BJ (cell line): ENCODE measurements at regions not wholly inside any gene's neighbourhood (a gene's known extent, or its start where the extent isn't known, plus 50 kb on each side); places are given as distances from the start of the nearest gene placed in this dataset.

ENCODE experiments used
- CTCF ChIA-PET: fragments of 350-600 bp; formaldehyde crosslinking; extraction: SDS; loops from one replicate; lab custom pipeline; 2021; ENCODE audit warnings: antibody characterized with exemption, inconsistent platforms; lab: Yijun Ruan, JAX
- POLR2A ChIA-PET: fragments of 300-600 bp; sonication (Branson Sonifier 250); formaldehyde crosslinking; extraction: SDS; loops from one replicate; lab custom pipeline; 2021; ENCODE audit warnings: antibody characterized with exemption; lab: Charles Lee
- DNase-seq: peaks from one replicate; pipeline ENCODE4 v3.0.0-alpha.2; 2011; ENCODE audit warnings: low read depth
- H3K27me3 ChIP-seq: 2 replicates; pipeline ENCODE4 v1.6.0; 2011; ENCODE audit warnings: low read length; ENCODE audit not compliant: control insufficient read depth, insufficient read depth
- H3K36me3 ChIP-seq: 2 replicates; pipeline ENCODE4 v1.5.1; 2011; ENCODE audit warnings: low read length; ENCODE audit not compliant: control insufficient read depth, insufficient read depth
- H3K4me3 ChIP-seq: 2 replicates; pipeline ENCODE4 v1.5.1; 2011; ENCODE audit warnings: low read depth, mild to moderate bottlenecking, control low read depth, low read length
- CTCF ChIP-seq: IDR thresholded peaks from 2 replicates; pipeline ENCODE4 v1.5.1; 2011; ENCODE audit warnings: low read depth, mild to moderate bottlenecking, control low read depth, inconsistent platforms, low read length, moderate library complexity; ENCODE audit not compliant: insufficient read depth

DNA sequence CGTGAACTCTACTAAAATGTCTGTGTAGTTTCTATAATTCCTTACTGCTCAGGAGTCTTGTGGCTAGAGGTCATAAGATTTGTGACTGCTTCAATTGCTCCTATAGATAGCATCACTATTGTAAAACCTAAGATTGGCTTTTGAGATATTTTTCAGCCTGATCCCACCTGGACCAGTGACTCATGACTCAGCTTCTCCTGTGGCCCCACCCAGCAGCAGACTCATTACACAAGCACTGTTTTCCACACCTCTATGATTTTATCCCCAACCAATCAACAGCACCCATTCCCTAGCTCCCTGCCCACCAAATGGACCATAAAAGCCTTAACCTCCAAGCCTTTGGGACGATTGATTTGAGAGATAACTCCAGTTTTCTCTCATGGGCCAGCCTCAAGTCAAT is 1157.0 kb upstream of the INTU start:
- POLR2A ChIA-PET, result no interaction called here
- TF ChIP-seq CTCF, result no peak
- DNase-seq, result no peak
- Histone ChIP-seq H3K27me3 (no peaks in the 10 kb centered on the region), H3K4me3 (no peak overlapping the region), H3K36me3 (no peaks in the 10 kb centered on the region)
- CTCF ChIA-PET, result no interaction called here

DNA sequence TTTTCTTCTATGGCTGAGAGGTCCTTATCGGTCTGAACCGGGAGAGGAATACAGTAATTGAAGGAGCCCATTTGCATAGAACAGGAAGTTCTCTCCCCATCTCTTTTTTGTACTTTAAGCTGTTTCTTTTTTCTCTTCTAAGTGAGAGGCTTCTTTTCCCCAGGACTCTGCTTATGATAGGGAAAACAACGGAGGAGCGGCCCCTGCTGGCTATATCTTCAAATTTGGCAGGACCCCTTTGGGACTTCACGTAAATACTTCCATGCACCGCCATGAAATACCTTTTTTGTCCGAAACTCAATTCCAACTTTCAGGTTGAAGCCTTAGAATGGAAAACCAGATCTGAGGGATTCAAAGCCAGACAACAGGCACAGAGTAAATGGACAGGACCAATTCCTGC is 1153.0 kb upstream of the INTU start:
- POLR2A ChIA-PET, result no interaction called here
- TF ChIP-seq CTCF, result no peak
- DNase-seq, result no peak
- H3K27me3 ChIP-seq, result no peaks in the 10 kb centered on the region
- H3K4me3 ChIP-seq, result no peak overlapping the region
- H3K36me3 ChIP-seq, result no peaks in the 10 kb centered on the region
- CTCF ChIA-PET, result no interaction called here

GRCh38 chr4:126482311-126482710 is 1150.4 kb upstream of the INTU start:
- no peak for TF ChIP-seq CTCF
- no peak for DNase-seq
- POLR2A ChIA-PET, result no interaction called here
- Histone ChIP-seq H3K27me3 (no peaks in the 10 kb centered on the region), H3K4me3 (no peak overlapping the region), H3K36me3 (no peaks in the 10 kb centered on the region)
- CTCF ChIA-PET, result no interaction called here

GRCh38 chr4:126486377-126486776 is 1146.4 kb upstream of the INTU start:
- no peaks in the 10 kb centered on the region for H3K27me3 ChIP-seq
- DNase-seq, result no peak
- no peaks in the 10 kb centered on the region for H3K36me3 ChIP-seq
- POLR2A ChIA-PET, result no interaction called here
- CTCF ChIA-PET, result no interaction called here
- TF ChIP-seq CTCF, result no peak
- no peak overlapping the region for H3K4me3 ChIP-seq

DNA sequence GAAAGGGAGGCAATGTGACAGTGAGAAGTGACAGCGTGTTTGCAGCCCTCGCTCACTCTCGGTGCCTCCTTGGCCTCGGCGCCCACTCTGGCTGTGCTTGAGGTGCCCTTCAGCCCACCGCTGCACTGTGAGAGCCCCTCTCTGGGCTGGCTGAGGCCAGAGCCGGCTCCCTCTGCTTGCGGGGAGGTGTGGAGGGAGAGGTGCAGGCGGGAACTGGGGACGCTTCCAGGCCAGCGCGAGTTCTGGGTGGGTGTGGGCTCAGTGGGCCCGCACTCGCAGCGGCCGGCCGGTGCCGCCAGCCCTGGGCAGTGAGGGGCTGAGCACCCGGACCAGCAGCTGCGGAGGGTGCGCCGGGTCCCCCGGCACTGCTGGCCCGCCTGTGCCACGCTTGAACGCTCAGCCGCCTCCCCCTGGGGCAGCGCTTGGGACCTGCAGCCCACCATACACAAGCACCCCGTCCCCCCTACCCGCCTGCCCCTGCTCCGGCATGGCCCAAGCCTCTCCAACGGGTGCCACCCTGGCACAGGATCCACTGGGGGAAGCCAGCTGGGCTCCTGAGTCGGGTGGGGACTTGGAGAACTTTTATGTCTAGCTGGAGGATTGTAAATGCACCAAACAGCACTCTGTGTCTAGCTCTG is 1142.8 kb upstream of the INTU start:
- no peak for TF ChIP-seq CTCF
- H3K27me3 ChIP-seq, result no peaks in the 10 kb centered on the region
- CTCF ChIA-PET, result interaction anchor here (1.0 kb wide), 1 partner anchor 13 kb away, joined by 4 read pairs; no protein-coding TSS in a partner anchor
- H3K4me3 ChIP-seq, result no peak overlapping the region
- no peak for DNase-seq
- POLR2A ChIA-PET, result no interaction called here
- H3K36me3 ChIP-seq, result no peaks in the 10 kb centered on the region
